ENCODE measurements at regions not wholly inside any gene's neighbourhood (a gene's known extent, or its start where the extent isn't known, plus 50 kb on each side); places are given as distances from the start of the nearest gene placed in this dataset.

DNA sequence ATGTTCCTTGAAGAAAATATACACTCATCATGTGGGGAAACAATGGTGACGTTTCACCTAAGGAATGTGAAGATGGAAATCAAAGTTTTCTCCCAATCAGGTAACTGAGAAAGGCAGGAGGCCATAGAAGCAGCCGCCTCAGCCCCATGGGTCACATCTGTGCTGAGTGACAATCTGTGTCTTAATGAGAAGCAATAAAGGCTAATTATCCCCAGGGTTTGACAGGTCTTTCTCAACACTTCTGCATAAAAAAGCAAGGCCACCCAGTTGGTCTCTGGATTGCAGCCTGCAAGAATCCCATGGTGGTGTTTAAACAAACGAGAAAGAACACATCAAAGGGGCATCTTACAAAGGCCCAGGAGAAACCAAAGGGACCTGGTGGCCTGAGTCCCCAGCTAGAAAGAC is 91.1 kb upstream of the TNS3 start:
- TF ChIP-seq POLR2AphosphoS5 (IDR thresholded peaks at IDR 0.05; ENCODE audit: low read depth) (no peak), GABPA (IDR thresholded peaks at IDR 0.05; ENCODE audit: low read depth) (no peak)
- TF ChIP-seq, protein P1, sequence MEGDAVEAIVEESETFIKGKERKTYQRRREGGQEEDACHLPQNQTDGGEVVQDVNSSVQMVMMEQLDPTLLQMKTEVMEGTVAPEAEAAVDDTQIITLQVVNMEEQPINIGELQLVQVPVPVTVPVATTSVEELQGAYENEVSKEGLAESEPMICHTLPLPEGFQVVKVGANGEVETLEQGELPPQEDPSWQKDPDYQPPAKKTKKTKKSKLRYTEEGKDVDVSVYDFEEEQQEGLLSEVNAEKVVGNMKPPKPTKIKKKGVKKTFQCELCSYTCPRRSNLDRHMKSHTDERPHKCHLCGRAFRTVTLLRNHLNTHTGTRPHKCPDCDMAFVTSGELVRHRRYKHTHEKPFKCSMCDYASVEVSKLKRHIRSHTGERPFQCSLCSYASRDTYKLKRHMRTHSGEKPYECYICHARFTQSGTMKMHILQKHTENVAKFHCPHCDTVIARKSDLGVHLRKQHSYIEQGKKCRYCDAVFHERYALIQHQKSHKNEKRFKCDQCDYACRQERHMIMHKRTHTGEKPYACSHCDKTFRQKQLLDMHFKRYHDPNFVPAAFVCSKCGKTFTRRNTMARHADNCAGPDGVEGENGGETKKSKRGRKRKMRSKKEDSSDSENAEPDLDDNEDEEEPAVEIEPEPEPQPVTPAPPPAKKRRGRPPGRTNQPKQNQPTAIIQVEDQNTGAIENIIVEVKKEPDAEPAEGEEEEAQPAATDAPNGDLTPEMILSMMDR (IDR thresholded peaks at IDR 0.05; ENCODE audit: insufficient read depth, low read length): no peak
- TF ChIP-seq, protein P2, sequence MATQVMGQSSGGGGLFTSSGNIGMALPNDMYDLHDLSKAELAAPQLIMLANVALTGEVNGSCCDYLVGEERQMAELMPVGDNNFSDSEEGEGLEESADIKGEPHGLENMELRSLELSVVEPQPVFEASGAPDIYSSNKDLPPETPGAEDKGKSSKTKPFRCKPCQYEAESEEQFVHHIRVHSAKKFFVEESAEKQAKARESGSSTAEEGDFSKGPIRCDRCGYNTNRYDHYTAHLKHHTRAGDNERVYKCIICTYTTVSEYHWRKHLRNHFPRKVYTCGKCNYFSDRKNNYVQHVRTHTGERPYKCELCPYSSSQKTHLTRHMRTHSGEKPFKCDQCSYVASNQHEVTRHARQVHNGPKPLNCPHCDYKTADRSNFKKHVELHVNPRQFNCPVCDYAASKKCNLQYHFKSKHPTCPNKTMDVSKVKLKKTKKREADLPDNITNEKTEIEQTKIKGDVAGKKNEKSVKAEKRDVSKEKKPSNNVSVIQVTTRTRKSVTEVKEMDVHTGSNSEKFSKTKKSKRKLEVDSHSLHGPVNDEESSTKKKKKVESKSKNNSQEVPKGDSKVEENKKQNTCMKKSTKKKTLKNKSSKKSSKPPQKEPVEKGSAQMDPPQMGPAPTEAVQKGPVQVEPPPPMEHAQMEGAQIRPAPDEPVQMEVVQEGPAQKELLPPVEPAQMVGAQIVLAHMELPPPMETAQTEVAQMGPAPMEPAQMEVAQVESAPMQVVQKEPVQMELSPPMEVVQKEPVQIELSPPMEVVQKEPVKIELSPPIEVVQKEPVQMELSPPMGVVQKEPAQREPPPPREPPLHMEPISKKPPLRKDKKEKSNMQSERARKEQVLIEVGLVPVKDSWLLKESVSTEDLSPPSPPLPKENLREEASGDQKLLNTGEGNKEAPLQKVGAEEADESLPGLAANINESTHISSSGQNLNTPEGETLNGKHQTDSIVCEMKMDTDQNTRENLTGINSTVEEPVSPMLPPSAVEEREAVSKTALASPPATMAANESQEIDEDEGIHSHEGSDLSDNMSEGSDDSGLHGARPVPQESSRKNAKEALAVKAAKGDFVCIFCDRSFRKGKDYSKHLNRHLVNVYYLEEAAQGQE (IDR thresholded peaks at IDR 0.05; ENCODE audit: insufficient replicate concordance, low read depth): no peak

All from HL-60 (cell line).